GM10266 (cell line): ENCODE measurements at regions not wholly inside any gene's neighbourhood (a gene's known extent, or its start where the extent isn't known, plus 50 kb on each side); places are given as distances from the start of the nearest gene placed in this dataset.

Experiments used
- DNase-seq: peaks from one replicate; pipeline ENCODE4 v3.0.0; 2012; ENCODE audit errors: extremely low spot score
- TF ChIP-seq, protein P1 (sequence below): IDR thresholded peaks from 2 replicates; pipeline ENCODE4 v1.5.1; 2012; ENCODE audit warnings: mild to moderate bottlenecking, low read depth; ENCODE audit not compliant: control insufficient read depth, insufficient read depth; ENCODE audit errors: missing control alignments

DNA sequence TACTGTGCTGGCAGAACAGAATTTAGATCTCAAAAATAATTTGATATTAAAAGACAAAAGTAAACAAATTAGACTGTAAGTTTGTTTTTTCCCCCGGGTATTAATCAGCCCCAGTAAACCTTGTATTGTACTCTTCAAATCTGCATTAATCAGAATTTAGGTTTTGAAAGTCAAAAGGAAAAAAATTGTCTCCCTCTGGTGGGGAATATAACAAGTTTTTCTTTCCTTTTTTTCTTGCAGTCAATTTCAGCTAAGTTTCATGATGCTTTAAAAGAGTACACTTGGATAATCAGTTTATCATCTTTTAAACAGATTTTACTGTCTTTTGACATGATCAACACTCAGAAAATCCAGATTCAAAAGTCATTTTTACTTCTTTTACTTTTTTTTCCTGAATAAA lies 134.5 kb upstream of the PKN2 start:
- no peak for DNase-seq
- TF ChIP-seq, protein P1, sequence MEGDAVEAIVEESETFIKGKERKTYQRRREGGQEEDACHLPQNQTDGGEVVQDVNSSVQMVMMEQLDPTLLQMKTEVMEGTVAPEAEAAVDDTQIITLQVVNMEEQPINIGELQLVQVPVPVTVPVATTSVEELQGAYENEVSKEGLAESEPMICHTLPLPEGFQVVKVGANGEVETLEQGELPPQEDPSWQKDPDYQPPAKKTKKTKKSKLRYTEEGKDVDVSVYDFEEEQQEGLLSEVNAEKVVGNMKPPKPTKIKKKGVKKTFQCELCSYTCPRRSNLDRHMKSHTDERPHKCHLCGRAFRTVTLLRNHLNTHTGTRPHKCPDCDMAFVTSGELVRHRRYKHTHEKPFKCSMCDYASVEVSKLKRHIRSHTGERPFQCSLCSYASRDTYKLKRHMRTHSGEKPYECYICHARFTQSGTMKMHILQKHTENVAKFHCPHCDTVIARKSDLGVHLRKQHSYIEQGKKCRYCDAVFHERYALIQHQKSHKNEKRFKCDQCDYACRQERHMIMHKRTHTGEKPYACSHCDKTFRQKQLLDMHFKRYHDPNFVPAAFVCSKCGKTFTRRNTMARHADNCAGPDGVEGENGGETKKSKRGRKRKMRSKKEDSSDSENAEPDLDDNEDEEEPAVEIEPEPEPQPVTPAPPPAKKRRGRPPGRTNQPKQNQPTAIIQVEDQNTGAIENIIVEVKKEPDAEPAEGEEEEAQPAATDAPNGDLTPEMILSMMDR: no peak

DNA sequence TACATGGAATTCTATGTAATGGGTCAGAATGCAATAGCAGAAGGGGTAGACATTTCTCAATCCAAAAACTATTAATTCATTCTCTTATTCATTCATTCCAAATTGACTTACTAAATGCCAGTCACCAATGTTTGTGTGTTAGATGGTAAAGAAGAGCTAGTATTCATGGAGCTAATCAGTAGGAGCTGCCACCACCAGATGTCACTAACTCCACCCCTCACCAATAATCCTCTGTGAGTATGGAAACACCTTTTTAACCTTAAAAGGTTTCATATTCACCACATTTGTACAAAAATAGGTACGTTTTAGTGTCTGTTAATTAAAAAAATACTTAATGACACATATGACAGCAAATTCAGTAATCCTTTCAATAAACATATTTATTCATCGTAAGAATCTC lies 131.8 kb upstream of the PKN2 start:
- TF ChIP-seq, protein P1: no peak
- DNase-seq: no peak

DNA sequence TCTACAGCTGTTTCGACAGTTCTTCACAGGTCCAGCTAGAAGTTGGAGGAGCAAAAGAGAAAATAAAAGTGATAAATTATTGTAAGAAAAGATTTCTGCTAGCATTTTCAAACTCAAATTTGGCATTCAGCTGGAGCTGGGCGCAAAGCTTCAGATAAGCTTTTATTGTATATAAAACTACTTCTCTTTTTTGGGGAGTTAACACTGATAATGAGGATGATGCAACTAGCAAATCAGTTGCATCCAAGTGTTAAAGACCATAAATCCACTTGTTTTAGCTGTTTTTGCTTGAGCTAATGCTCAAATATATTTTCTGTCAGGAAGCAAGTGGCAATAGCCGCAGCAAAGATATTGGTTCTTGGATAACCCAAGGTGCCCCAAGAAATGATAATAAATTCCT lies 127.1 kb upstream of the PKN2 start:
- DNase-seq: no peak
- TF ChIP-seq, protein P1: no peak

DNA sequence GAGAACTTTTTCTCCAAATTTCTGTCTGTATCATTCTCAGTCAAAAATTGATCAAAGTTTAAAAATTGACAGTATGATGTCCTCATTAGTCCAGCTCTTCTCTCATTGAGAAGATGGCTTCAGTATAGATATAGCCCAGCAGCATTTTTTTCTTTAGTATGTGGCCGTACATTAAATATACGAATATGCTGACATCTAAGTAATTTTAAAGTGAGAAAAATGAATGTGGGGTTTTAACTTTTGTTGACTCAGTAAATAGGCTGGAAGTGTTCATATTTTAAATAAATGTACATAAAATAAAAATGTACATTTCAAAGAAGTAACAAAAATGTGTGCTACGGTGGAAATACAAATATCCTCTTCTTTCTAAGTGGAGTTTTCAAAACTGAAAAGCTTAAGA lies 123.5 kb upstream of the PKN2 start:
- no peak for DNase-seq
- TF ChIP-seq, protein P1: no peak

DNA sequence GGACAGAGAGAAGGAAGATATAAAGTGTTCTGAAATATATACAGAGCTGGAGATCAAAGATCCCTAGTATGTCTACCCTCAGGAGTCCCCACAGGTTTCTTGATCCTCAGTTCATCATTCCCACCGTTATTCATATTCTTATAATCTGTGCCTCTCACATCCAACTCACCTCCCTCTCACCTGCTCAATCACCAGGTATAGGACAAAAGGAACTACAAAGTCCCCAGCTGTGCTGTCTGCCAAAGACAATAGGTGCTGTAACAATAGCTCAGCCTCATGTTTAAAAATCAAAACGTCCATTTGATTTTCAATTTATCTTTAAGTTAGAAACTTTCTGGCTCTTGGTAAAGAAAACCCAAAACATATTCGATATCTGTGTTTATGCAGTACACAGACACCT lies 121.1 kb upstream of the PKN2 start:
- DNase-seq: no peak
- TF ChIP-seq, protein P1: no peak

DNA sequence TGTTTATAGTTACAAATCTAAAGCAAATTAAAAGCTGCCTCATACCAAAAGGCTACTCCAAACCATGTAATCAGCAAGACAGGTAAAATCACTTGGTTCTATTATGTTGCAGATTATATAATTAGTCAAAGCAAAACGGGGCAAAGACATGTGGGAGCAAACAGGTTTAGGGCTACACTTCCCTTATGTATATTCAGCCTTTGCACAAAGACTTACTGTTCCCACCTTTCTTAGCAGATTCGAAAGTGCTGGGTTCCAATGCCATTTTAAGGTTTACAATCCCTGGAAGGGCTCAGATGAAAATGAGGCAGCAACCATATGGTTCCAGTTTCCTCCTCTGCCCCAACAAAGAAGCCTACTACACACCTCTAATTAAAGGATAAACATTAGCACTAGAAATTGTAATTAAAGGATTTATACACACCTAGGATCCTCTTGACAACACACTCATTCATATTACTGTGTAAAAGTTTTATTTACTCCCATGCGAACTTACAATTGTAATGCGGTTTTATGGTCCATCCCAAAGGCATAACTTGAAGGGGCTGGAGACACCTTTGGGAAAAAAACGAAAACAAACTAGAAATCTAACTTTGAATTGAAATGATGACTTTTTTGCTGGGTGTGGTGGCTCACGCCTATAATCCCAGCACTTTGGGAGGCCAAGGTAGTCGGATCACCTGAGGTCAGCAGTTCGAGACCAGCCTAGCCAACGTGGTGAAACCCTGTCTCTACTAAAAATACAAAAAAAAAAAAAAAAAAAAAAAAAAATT lies 117.3 kb upstream of the PKN2 start:
- no peak for DNase-seq
- TF ChIP-seq, protein P1: no peak

DNA sequence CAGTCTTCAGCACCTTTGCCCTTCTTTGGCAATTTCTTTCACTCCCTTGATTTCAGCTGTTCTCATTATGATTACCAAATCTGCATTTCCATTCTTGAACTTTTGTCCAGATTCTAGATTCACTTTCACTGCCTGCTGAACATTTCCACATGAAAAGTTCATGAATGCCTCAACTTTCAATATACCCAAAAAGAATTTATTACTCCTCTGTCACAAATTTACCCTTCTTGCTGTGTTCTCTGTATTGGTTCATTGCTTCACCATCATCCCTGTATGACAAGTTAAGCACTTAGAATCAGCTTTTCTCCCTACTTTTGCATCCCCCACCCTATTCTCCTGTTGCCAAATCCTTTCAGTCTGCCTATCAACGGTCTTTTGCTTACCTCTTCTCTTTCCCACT lies 112.6 kb upstream of the PKN2 start:
- no peak for DNase-seq

More for the DNA sequence above, 112.6 kb upstream of the PKN2 start:
- TF ChIP-seq, protein P1: no peak
